ENCODE measurements at regions not wholly inside any gene's neighbourhood (a gene's known extent, or its start where the extent isn't known, plus 50 kb on each side); places are given as distances from the start of the nearest gene placed in this dataset.
"Not testable (repeated sequence)": the region's sequence is repeated elsewhere in the genome, so short reads cannot be mapped to it uniquely, and the experiment has no call there.

DNA sequence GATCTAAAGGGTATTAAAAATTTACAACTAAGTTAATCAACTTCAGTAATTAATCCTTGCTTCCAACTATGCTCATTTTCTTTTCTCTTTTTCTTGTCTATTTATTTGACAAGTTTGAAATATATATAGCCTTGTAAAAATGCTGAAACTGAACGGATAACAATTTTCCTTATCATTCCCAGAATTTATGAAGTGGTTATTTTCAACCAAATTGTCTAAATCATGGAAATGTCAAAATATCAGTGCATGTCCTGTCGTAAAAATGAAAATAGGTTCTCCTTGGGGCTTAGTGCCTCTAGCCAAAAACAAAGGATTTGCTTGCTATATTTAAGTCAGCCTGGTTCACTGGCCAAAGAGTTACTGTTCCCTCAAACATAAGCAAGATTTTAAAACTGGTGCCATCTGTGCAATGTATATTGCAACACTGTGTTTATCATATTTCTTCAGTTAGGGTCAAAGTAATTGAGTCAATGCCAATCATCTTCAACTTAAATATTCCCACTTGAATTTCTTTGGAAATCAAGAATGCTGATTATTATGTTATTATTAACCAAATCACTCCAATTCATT lies 798.3 kb downstream of the MAT2B start:
- no peak for DNase-seq

GRCh38 chr5:164306662-164307061 lies 801.2 kb downstream of the MAT2B start:
- DNase-seq: no peak

GRCh38 chr5:164312801-164313200 lies 807.4 kb downstream of the MAT2B start:
- DNase-seq: no peak

- DNase-seq: no peak
Measured at GRCh38 chr5:164317676-164318075, 812.3 kb downstream of the MAT2B start.

DNA sequence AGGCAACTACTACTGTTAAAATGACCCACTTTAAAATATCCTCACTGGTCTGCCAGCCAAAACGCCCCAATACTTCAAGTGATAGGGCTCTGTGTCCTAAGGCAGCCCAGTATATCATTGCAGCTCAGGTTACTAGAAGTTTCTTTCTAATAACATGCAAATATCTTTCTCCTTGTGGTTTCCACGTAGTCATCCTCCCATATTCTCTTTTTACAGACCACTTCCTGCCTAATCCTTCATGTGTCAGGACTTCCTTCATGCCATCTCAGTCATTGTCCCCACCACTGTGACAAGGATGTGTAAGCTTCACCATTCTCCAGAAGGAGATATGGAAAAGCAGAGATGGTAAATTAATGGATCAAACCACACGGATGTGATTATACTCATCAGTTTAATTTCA lies 813.7 kb downstream of the MAT2B start:
- no peak for DNase-seq

DNA sequence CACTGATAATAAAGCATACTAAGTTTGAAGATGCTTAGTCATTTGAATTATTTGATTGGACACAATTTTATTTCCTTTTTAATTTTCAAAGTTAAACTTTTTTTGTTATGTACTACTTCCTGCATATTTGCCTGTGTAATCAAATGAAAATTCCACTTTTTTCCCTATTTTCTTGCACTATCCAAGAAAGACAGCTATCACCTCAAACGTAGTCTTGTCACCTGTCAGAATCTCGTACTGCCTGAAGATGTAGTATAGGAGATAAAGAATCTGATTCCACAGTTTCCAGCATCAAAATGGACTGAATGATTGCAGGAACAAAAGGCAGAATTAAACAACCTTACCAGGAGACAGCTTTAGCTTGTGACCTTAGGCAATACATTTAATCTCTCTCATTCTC lies 818.8 kb downstream of the MAT2B start:
- no peak for DNase-seq

DNA sequence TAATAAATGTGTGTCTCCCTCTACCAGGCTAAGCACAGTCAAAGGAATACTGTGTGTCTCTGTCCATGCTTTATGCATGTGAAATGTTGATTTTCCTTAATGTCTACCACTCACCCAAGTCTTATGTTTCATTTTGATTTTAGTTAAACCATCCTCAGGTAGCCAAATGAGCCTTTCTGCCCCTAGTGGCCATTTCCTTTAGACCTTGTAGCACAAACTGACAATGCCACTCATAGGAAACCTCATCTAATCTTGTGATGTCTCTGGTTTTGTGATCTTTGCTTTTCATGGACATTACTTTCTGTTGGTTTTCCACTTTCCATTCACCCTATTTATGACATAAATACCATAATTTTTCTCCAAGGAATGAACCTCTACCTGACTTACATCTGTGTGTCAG lies 820.8 kb downstream of the MAT2B start:
- no peak for DNase-seq

DNA sequence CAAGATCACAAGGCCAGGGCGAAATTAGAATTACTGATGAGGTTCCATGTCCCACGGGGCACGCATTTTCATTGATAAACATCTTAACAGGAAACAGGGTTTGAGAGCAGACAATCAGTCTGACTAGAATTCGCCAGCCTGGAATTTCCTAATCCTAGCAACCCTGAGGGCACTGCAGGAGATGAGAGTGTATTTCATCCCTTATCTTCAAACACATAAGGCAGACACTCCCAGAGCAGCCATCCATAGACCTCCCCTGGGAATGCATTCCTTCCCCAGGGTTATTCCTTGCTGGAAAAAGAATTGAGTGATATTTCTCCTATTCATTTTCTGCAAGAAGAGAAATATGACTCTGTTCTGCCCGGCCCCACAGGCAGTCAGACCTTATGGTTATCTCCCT lies 821.7 kb downstream of the MAT2B start:
- DNase-seq: not testable (repeated sequence)

DNA sequence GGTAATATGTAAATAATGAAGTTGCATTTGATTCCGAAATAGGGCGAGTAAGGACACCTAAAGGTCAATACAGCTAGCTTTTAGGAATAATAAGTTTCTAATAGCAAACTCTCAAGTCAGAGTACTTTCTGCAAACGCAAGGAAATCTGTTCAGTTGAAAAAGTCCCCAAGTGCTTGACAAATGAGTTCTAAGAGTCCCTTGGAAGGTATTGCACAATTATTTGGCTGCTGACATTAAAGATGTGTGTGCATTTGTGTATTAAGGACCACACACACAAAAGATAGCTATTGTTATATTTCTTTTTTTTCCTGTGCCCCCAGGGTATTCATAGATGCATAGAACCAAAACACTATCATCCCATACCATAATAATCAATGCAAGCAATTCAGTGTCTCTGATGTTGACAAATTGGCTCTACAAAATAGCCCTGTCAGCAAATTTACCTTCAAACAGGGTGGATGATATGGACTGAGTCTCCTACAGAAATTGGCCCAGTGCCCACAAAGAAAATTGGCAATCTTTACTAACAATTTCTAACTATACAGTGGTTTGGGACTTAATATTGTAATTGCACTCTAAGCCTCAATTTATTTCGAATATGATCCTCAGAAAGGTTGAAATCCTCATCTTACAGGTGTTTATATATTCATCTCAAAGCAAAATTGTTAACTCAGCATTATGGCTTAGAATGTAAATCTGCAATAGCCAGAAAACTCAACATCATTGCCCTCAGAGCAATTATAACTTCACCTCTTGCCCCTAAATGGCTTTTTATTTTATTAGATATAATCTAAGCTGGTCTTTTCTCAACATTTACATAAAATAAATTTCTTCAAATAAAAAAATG lies 827.2 kb downstream of the MAT2B start:
- no peak for DNase-seq

GRCh38 chr5:164335837-164336236 lies 830.4 kb downstream of the MAT2B start:
- DNase-seq: no peak

DNA sequence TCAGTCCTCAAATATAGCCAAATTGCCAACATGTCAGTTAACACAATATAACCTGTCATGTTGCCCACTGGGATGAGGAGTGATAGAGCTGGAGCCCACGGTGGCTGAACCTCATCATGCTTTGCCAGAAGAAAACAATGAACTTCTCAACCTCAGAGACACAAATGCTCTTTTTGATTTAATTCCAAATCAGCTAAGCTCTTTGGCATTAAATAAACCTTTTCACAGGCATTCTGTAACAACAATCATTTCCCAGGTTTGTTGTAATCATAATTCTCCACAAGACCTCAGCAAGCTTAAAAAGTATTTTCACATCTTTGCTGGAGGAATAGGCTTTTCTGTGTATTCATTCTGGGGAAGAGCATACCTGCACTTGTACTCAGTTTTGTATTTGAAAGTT lies 830.9 kb downstream of the MAT2B start:
- DNase-seq: no peak

GRCh38 chr5:164336906-164337305 lies 831.5 kb downstream of the MAT2B start:
- no peak for DNase-seq

GRCh38 chr5:164341056-164341619 lies 835.7 kb downstream of the MAT2B start:
- no peak for DNase-seq

- no peak for DNase-seq
Measured at GRCh38 chr5:164345173-164345849, 839.9 kb downstream of the MAT2B start.

DNA sequence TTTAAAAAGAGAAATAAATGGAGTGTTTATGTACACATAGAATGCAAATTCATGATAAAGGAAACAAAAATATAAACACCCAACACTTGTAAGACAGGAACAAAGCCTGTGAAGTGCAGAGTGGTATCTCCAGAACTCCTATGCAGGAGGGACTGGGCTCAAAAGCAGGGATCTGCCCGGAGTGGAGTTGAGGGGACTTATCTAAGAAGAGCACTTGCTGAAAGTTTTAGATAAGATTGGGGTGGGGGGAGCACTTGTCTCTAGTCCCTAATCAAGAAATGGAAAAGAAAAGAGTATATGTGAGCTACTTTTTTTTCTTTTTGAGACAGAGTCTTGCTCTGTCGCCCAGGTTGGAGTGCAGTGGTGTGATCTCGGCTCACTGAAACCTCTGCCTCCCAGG lies 840.4 kb downstream of the MAT2B start:
- DNase-seq: no peak

DNA sequence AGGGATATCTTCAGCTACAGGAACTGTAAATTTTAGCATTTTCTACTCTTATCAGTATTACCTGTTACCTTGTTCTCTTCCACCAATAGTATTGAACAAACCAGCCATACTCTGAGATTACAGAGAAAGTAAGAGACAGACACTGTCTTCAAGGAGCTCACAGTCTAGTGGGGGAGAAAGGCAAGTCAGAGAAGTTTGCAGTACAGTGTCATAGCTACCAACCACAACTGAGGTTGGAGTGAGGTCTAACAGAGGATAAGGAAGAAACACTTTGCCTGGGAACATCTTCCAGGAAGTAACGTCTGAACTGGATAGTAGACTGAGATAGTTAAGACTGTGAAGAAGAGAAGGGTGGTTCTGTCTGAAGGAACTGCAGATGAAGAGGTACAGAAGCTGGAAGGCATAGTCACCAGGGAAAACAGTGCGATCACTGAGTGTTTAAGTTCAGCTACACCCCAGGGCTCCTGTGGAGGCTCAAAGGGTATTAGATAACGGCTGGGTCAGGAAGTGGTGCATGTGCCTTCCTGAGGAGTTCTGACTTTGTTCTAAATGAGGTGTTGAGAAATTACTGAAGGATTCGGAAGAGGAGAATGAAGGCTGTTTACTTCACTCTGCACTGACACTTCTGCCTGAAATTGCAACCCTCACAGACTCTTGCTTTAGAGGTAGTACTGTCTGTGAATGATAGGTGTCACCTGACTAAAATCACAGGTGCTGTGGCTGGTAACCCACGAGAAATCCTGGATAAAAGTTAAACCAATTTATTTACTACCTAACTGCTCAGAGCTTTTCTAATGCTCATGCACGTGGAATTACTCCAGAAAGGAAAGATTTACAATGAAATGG lies 841.6 kb downstream of the MAT2B start:
- DNase-seq: no peak

DNA sequence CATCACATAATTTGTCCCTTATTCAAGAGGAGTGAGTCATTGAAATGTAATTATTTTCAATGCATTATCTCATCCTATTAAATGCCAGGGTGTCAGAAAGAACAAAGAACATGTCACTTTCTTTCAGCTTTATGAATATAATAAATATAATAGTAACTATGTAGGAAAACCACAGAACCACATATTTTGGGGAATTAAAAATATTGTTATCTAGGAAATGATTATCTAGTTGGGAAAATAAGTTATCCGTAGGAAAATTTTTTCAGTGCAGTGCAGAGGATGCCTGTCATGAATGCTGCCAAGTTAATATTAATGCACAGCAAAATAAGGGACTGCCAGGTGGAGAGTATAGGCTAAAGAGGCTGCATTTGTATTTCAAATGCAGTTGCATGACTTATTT lies 844.8 kb downstream of the MAT2B start:
- no peak for DNase-seq

DNA sequence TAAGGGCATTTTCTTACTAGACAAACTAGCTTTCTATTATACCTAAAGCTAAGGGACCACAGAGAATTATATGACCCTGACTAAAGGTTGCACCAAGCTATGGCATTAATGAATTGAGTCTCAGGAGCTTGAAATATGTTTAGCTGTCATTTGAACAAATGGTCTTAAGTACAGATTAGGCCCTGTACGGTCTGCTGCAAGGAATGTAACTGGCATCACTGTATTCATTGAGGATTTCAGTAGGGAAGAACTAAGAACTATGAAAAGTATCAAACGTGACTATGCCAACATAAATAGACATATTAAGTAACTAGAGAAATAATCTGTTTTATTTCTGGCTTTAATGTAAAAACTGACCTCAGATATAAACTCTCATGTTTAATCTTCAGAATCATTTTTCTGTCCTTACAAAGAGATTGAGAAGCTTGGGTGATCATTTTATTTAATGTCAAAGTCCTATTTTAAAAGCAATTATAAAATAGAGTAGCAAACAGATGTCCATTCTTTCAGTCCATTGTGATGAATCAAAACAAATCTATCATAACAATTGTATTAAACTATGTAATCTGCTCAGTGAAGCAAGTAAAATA lies 845.9 kb downstream of the MAT2B start:
- DNase-seq: no peak

DNA sequence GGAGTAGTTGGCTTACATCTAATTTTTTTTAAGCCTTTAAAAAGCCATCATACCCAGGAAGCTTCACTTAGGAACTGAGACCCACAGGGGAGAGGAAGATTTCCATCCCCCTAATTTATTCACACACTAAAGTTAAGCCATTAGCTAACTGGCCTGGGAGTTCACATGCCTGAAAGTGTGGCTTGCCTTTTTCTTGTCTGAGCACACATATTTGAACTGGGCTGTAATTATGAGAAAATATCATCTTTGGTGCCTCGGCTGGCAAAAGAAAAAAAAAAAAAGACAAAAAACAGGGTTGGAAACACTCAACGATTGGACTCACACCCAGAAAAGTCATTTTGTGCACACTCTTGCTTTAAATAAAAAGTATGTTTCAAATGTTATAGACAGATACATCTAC lies 847.3 kb downstream of the MAT2B start:
- DNase-seq: no peak

GRCh38 chr5:164353155-164353554 lies 847.7 kb downstream of the MAT2B start:
- no peak for DNase-seq

- DNase-seq: no peak
Measured at GRCh38 chr5:164354139-164354751, 848.8 kb downstream of the MAT2B start.

- DNase-seq: no peak
Measured at GRCh38 chr5:164355267-164355830, 849.9 kb downstream of the MAT2B start.

Measured in activated CD8-positive, alpha-beta memory T cell treated with anti-CD3 and anti-CD28 coated beads, Interleukin-2, amount 50 U/mL, for 4 hours (primary cell).